GM12878 (cell line): ENCODE measurements at regions not wholly inside any gene's neighbourhood (a gene's known extent, or its start where the extent isn't known, plus 50 kb on each side); places are given as distances from the start of the nearest gene placed in this dataset.

ENCODE experiments used
- ATAC-seq: fragments of 200-7000 bp; cut with Tn5 transposase; 3 replicates; pipeline ENCODE4 v1.9.1; 2020; ENCODE audit warnings: mild to moderate bottlenecking, moderate library complexity
- BruUV-seq: library from RNA; stranded (reverse); fragments of 400-500 nt; replicated peaks from 2 replicates; lab custom pipeline; 2021; lab: Mats Ljungman, UMichigan
- CTCF ChIA-PET: fragments of 300-600 bp; sonication (Branson Sonifier 250); formaldehyde crosslinking; extraction: SDS; loops from one replicate; lab custom pipeline; 2021; ENCODE audit warnings: inconsistent platforms; lab: Yijun Ruan, JAX
- POLR2A ChIA-PET: fragments of 350-600 bp; formaldehyde crosslinking; extraction: SDS; loops from one replicate; lab custom pipeline; 2021; ENCODE audit warnings: inconsistent platforms; lab: Charles Lee
- RAD21 ChIA-PET: fragments of 300-600 bp; sonication (Branson Sonifier 250); formaldehyde crosslinking; loops from one replicate; lab custom pipeline; 2023; ENCODE audit warnings: antibody characterized with exemption; ENCODE audit not compliant: unreplicated experiment; lab: Charles Lee
- SMC1A ChIA-PET: fragments of 300-600 bp; sonication (Branson Sonifier 250); formaldehyde crosslinking; loops from one replicate; lab custom pipeline; 2023; ENCODE audit not compliant: unreplicated experiment, uncharacterized antibody; lab: Charles Lee
- DNase-seq: peaks from one replicate; pipeline ENCODE4 v3.0.0-alpha.2; 2011; ENCODE audit warnings: low read depth, low spot score
- FAIRE-seq: peaks from 3 replicates; lab custom pipeline; 2011; peaks lifted over from hg19 to GRCh38; lab: Jason Lieb, UNC
- H2AFZ ChIP-seq: 2 replicates; pipeline ENCODE4 v1.6.0; 2011; ENCODE audit warnings: low read depth, low read length, control low read depth; ENCODE audit not compliant: control insufficient read depth
- H3K27ac ChIP-seq: 2 replicates; pipeline ENCODE4 v1.5.1; 2011; ENCODE audit warnings: control low read depth; ENCODE audit not compliant: control insufficient read depth, insufficient read depth
- H3K27me3 ChIP-seq, 2 experiments: replicated peaks in 1 of 2; 2 replicates each; pipeline versions ENCODE4 v1.6.0 to v1.6.1; 2011; ENCODE audit warnings: low read length in 1 of 2; ENCODE audit not compliant: control insufficient read depth in 2 of 2, insufficient read depth in 2 of 2
- H3K36me3 ChIP-seq, 2 experiments: 2 replicates each; pipeline ENCODE4 v1.5.1; 2011; ENCODE audit warnings: low read length in 1 of 2; ENCODE audit not compliant: control insufficient read depth in 2 of 2, insufficient read depth in 2 of 2
- H3K4me1 ChIP-seq: 2 replicates; pipeline ENCODE4 v1.6.1; 2011; ENCODE audit warnings: mild to moderate bottlenecking, low read length, moderate library complexity, mixed read lengths; ENCODE audit not compliant: control insufficient read depth, insufficient read depth
- H3K4me2 ChIP-seq: 2 replicates; pipeline ENCODE4 v1.6.0; 2011; ENCODE audit warnings: control low read depth; ENCODE audit not compliant: control insufficient read depth, insufficient read depth
- H3K4me3 ChIP-seq: fragments of 200-600 bp; sonication (generic); 2 replicates; pipeline ENCODE4 v1.5.1; 2016
- H3K79me2 ChIP-seq: 2 replicates; pipeline ENCODE4 v1.6.0; 2011; ENCODE audit warnings: low read length; ENCODE audit not compliant: control insufficient read depth, insufficient read depth
- H3K9ac ChIP-seq: 2 replicates; pipeline ENCODE4 v1.8.0; 2011; ENCODE audit warnings: low read length, control low read depth, mixed read lengths; ENCODE audit not compliant: control insufficient read depth, insufficient read depth
- H3K9me3 ChIP-seq: replicated peaks from 3 replicates; pipeline ENCODE4 v1.5.1; 2011; ENCODE audit warnings: mild to moderate bottlenecking, low read length; ENCODE audit not compliant: control insufficient read depth, insufficient read depth
- H4K20me1 ChIP-seq: 2 replicates; pipeline ENCODE4 v1.6.0; 2011; ENCODE audit not compliant: control insufficient read depth, insufficient read depth
- KDM1A ChIP-seq: fragments of 200-600 bp; sonication (generic); IDR thresholded peaks from 2 replicates; pipeline ENCODE4 v1.6.1; 2016; ENCODE audit warnings: borderline replicate concordance
- POU2F2 ChIP-seq: IDR thresholded peaks from 3 replicates; pipeline ENCODE4 v1.6.1; 2011; ENCODE audit warnings: low read depth, mild to moderate bottlenecking, low read length, borderline replicate concordance
- ZBED1 ChIP-seq: IDR thresholded peaks from 2 replicates; pipeline ENCODE4 v1.6.1; 2016; ENCODE audit warnings: borderline replicate concordance
- WGBS: methylation state at CpG from one replicate; pipeline ENCODE4 v1.1.6; 2016; ENCODE audit warnings: low lambda C conversion rate; ENCODE audit not compliant: insufficient replicate concordance, insufficient coverage; ENCODE audit errors: missing lambda C conversion rate; 5-methylcytosine and 5-hydroxymethylcytosine counted together
- in situ Hi-C: fragments of 300-500 bp; cut with MboI; formaldehyde crosslinking; loops from 9 replicates; pipeline ENCODE4 v1.14.3; 2018; ENCODE audit warnings: mixed read lengths
- intact Hi-C: fragments of 100-400 bp; cut with micrococcal nuclease; formaldehyde crosslinking; loops from one replicate; pipeline ENCODE4 v1.14.2; 2022; ENCODE audit not compliant: unreplicated experiment
- TF ChIP-seq, protein P1 (sequence below): fragments of 450-650 bp; IDR thresholded peaks from 2 replicates; pipeline ENCODE4 v1.6.1; 2018; ENCODE audit warnings: mild to moderate bottlenecking, low read depth, moderate library complexity; ENCODE audit not compliant: partially characterized antibody

DNA sequence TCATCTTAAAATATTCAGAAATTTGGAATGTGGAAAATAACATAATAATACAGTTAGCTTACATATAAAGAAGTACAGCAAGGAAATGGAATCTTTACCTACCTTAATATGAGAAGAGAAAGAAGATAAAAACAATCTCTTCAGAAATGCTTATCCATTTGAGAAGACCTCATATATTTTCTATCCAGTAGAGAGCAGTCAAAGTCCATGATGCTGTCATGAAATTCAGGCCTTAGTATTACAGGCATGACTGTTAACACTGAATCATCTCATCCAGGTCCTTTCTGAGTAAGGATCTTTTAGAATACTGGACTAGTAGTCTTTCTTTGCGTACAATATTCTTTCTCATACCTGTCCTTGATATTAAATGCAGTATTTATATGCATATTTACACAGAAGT lies 713.4 kb downstream of the CD109 start (continued):
- TF ChIP-seq, protein P1, sequence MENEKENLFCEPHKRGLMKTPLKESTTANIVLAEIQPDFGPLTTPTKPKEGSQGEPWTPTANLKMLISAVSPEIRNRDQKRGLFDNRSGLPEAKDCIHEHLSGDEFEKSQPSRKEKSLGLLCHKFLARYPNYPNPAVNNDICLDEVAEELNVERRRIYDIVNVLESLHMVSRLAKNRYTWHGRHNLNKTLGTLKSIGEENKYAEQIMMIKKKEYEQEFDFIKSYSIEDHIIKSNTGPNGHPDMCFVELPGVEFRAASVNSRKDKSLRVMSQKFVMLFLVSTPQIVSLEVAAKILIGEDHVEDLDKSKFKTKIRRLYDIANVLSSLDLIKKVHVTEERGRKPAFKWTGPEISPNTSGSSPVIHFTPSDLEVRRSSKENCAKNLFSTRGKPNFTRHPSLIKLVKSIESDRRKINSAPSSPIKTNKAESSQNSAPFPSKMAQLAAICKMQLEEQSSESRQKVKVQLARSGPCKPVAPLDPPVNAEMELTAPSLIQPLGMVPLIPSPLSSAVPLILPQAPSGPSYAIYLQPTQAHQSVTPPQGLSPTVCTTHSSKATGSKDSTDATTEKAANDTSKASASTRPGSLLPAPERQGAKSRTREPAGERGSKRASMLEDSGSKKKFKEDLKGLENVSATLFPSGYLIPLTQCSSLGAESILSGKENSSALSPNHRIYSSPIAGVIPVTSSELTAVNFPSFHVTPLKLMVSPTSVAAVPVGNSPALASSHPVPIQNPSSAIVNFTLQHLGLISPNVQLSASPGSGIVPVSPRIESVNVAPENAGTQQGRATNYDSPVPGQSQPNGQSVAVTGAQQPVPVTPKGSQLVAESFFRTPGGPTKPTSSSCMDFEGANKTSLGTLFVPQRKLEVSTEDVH, result no peak

DNA sequence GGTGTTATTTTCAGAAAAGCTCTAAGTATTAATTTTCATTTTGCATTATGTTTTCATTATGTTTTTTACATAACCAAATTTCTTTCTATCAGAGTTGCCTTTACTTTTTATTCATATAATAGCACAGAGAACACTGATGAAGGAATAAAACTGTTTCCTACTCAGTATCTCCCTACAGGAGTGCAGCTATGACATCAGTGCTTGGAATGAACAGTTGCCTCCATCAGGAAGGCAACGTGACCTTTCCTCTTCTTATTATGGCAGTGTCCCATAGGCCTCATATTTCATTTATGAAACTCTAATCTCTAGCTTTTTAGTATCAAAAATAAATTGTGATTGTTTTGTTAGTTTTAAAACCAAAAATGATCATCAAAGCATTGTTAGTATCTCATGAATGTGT lies 712.8 kb downstream of the CD109 start:
- FAIRE-seq (no peak), ATAC-seq (no peak), DNase-seq (no peak)
- Histone ChIP-seq H2AFZ (no peak overlapping the region), H4K20me1 (no peaks in the 10 kb centered on the region), H3K36me3 (no peaks in the 10 kb centered on the region), H3K27me3 (no peaks in the 10 kb centered on the region), H3K27ac (no peak overlapping the region), H3K9ac (no peak overlapping the region), H3K9me3 (no peaks in the 10 kb centered on the region), H3K4me1 (no peaks in the 10 kb centered on the region), H3K79me2 (no peaks in the 10 kb centered on the region), H3K4me3 (no peak overlapping the region), H3K4me2 (no peak overlapping the region)
- BruUV-seq, result no TSS peak
- intact Hi-C loops, result loop anchor here (1.0 to 10.0 kb wide), 4 partner anchors 166 to 795 kb away; no protein-coding TSS in a partner anchor
- ChIA-PET POLR2A (interaction anchor here (0.9 kb wide), 1 partner anchor 800 kb away, joined by 3 read pairs; no protein-coding TSS in a partner anchor), CTCF (interaction anchor here (0.7 to 6.4 kb wide), 21 partner anchors 12 to 801 kb away, joined by 3 to 71 read pairs (median 4); partner anchors contain the start of gene COL12A1), RAD21 (interaction anchor here (0.7 to 4.8 kb wide), 15 partner anchors 11 to 803 kb away, joined by 3 to 64 read pairs (median 3); partner anchors contain the start of gene COL12A1), SMC1A (interaction anchor here (0.5 to 4.8 kb wide), 22 partner anchors 9 to 801 kb away, joined by 3 to 64 read pairs (median 3); partner anchors contain the start of gene COL12A1)
- 0% methylated on average over 1 of the region's 1 CpG for WGBS
- TF ChIP-seq ZBED1, result no peak
- no peak for TF ChIP-seq POU2F2
- no peak for TF ChIP-seq KDM1A
- in situ Hi-C loops, result no loop called here
